ENCODE measurements at regions not wholly inside any gene's neighbourhood (a gene's known extent, or its start where the extent isn't known, plus 50 kb on each side); places are given as distances from the start of the nearest gene placed in this dataset.

- TF ChIP-seq CTCF (IDR thresholded peaks at IDR 0.05 in 4 of 5, conservative IDR thresholded peaks at IDR 0.05 in 1 of 5), result no peak
- no peak for TF ChIP-seq POLR2A (IDR thresholded peaks at IDR 0.05)
Observed at GRCh38 chr1:30465096-30465495, 258.3 kb downstream of the MATN1 start.

Data from gastrocnemius medialis (tissue), 4 donors.